Choroid plexus epithelial cell (primary cell): ENCODE measurements at regions not wholly inside any gene's neighbourhood (a gene's known extent, or its start where the extent isn't known, plus 50 kb on each side); places are given as distances from the start of the nearest gene placed in this dataset.
"Not testable (repeated sequence)": the region's sequence is repeated elsewhere in the genome, so short reads cannot be mapped to it uniquely, and the experiment has no call there.

ENCODE experiments used
- DNase-seq: peaks from one replicate; pipeline ENCODE4 v3.0.0-alpha.2; 2010; ENCODE audit warnings: low read depth
- H3K4me3 ChIP-seq: 2 replicates; pipeline ENCODE4 v1.5.1; 2011; ENCODE audit warnings: low read depth, mild to moderate bottlenecking, control low read depth, low read length, moderate library complexity
- CTCF ChIP-seq: conservative IDR thresholded peaks from 2 replicates; pipeline ENCODE4 v1.5.1; 2011; ENCODE audit warnings: low read depth, mild to moderate bottlenecking, control low read depth, inconsistent platforms, low read length, moderate library complexity

- DNase-seq, H3K4me3 ChIP-seq: not testable (repeated sequence)
Measured at GRCh38 chr1:117314951-117315350, 52.3 kb upstream of the MAN1A2 start.

GRCh38 chr1:117313555-117313954, 53.7 kb upstream of the MAN1A2 start:
- TF ChIP-seq CTCF, result no peak
- H3K4me3 ChIP-seq, result no peak overlapping the region
- no peak for DNase-seq

- peak; percentile 76 for DNase-seq
- TF ChIP-seq CTCF, result peak; percentile 76
- no peak overlapping the region for H3K4me3 ChIP-seq
Measured at GRCh38 chr1:117312453-117313138, 54.7 kb upstream of the MAN1A2 start.

- no peak for TF ChIP-seq CTCF
- no peak for DNase-seq
Measured at GRCh38 chr1:117308311-117308916, 58.8 kb upstream of the MAN1A2 start.

GRCh38 chr1:117301901-117302300, 65.3 kb upstream of the MAN1A2 start:
- no peak for TF ChIP-seq CTCF

More at GRCh38 chr1:117308311-117308916, 58.8 kb upstream of the MAN1A2 start:
- no peak overlapping the region for H3K4me3 ChIP-seq

GRCh38 chr1:117300183-117300582, 67.1 kb upstream of the MAN1A2 start:
- H3K4me3 ChIP-seq, DNase-seq: not testable (repeated sequence)

More at GRCh38 chr1:117301901-117302300, 65.3 kb upstream of the MAN1A2 start:
- DNase-seq, result no peak
- H3K4me3 ChIP-seq, result no peak overlapping the region

- no peak for DNase-seq
- TF ChIP-seq CTCF, result no peak
- no peak overlapping the region for H3K4me3 ChIP-seq
Measured at GRCh38 chr1:117295001-117295400, 72.2 kb upstream of the MAN1A2 start.

- no peak for TF ChIP-seq CTCF
- DNase-seq, result peak; percentile 2
- no peak overlapping the region for H3K4me3 ChIP-seq
Measured at GRCh38 chr1:117290890-117291289, 76.4 kb upstream of the MAN1A2 start.
